Ascending aorta (tissue), 2 donors: ENCODE measurements at regions not wholly inside any gene's neighbourhood (a gene's known extent, or its start where the extent isn't known, plus 50 kb on each side); places are given as distances from the start of the nearest gene placed in this dataset.

ENCODE experiments used
- DNase-seq, 2 donors: peaks; one replicate each; pipeline ENCODE4 v3.0.0-alpha.2; 2019; ENCODE audit warnings: low spot score in 2 of 2
- H3K27ac ChIP-seq, 2 donors: fragments of 200-600 bp; sonication (generic); one replicate each; pipeline ENCODE4 v1.5.1; 2016 to 2017; ENCODE audit warnings: mild to moderate bottlenecking in 1 of 2
- H3K27me3 ChIP-seq: fragments of 200-600 bp; sonication (generic); one replicate; pipeline ENCODE4 v1.5.1; 2017
- H3K36me3 ChIP-seq, 2 donors: fragments of 200-600 bp; sonication (generic); one replicate each; pipeline ENCODE4 v1.5.1; 2016
- H3K4me1 ChIP-seq, 2 donors: fragments of 200-600 bp; sonication (generic); one replicate each; pipeline ENCODE4 v1.5.1; 2016 to 2017; ENCODE audit warnings: mild to moderate bottlenecking in 1 of 2
- H3K4me3 ChIP-seq, 2 donors: fragments of 200-600 bp; sonication (generic); one replicate each; pipeline ENCODE4 v1.5.1; 2016 to 2017; ENCODE audit warnings: mild to moderate bottlenecking in 1 of 2
- H3K9me3 ChIP-seq, 2 donors: fragments of 200-600 bp; sonication (generic); one replicate each; pipeline ENCODE4 v1.5.1; 2016
- CTCF ChIP-seq, 3 experiments: fragments of 200-600 bp in 2 of 3; fragments of 450-650 bp in 1 of 3; sonication (generic) in 2 of 3; IDR thresholded peaks; one replicate each; pipeline ENCODE4 v1.5.1; 2016 to 2019; ENCODE audit warnings: antibody characterized with exemption in 3 of 3, mild to moderate bottlenecking in 1 of 3, moderate library complexity in 1 of 3
- intact Hi-C: fragments of 100-400 bp; cut with DNase I; formaldehyde crosslinking; loops from one replicate; pipeline ENCODE4 v1.15.1; 2023

GRCh38 chr10:30127120-30127541, 67.7 kb upstream of the JCAD start:
- no peak overlapping the region for H3K27ac ChIP-seq
- no peak for DNase-seq
- no peak for TF ChIP-seq CTCF (IDR thresholded peaks at IDR 0.05)

GRCh38 chr10:30125496-30125895, 66.1 kb upstream of the JCAD start:
- intact Hi-C loops = no loop called here
- no peak overlapping the region for H3K27ac ChIP-seq

More at GRCh38 chr10:30127120-30127541, 67.7 kb upstream of the JCAD start:
- intact Hi-C loops = no loop called here
- H3K27me3 ChIP-seq = no peaks in the 10 kb centered on the region
- no peaks in the 10 kb centered on the region for H3K9me3 ChIP-seq
- H3K4me1 ChIP-seq = no peaks in the 10 kb centered on the region
- H3K4me3 ChIP-seq = no peak overlapping the region
- no peaks in the 10 kb centered on the region for H3K36me3 ChIP-seq

DNA sequence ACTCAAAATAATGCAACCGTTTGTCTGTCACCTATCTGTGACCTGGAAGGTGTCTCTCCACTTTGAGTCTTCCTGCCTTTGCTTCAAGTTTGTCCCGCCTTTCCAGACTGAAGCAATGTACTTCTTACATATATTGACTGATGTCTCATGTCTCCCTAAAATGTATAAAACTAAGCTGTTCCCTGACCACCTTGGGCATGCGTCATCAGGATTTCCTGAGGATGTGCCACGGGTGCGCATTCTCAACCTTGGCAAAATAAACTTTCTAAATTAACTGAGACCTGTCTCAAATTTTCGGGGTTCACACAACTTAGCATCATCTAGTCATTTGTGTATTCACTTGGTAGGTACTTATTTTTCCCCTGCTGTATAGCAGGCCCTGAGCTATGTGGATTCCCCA, 65.3 kb upstream of the JCAD start:
- TF ChIP-seq CTCF (IDR thresholded peaks at IDR 0.05) = no peak
- H3K4me1 ChIP-seq = no peaks in the 10 kb centered on the region
- no peak overlapping the region for H3K27ac ChIP-seq
- intact Hi-C loops = no loop called here
- no peaks in the 10 kb centered on the region for H3K27me3 ChIP-seq
- no peak overlapping the region for H3K4me3 ChIP-seq
- no peak for DNase-seq
- H3K9me3 ChIP-seq = no peaks in the 10 kb centered on the region
- H3K36me3 ChIP-seq = no peaks in the 10 kb centered on the region

More at GRCh38 chr10:30125496-30125895, 66.1 kb upstream of the JCAD start:
- no peaks in the 10 kb centered on the region for H3K36me3 ChIP-seq
- H3K4me3 ChIP-seq = no peak overlapping the region
- no peaks in the 10 kb centered on the region for H3K4me1 ChIP-seq
- H3K27me3 ChIP-seq = no peaks in the 10 kb centered on the region
- no peak for TF ChIP-seq CTCF (IDR thresholded peaks at IDR 0.05)
- H3K9me3 ChIP-seq = no peaks in the 10 kb centered on the region
- DNase-seq = no peak

- Histone ChIP-seq H3K27ac (no peak overlapping the region), H3K4me3 (no peak overlapping the region), H3K9me3 (no peaks in the 10 kb centered on the region), H3K36me3 (no peaks in the 10 kb centered on the region), H3K4me1 (no peaks in the 10 kb centered on the region), H3K27me3 (no peaks in the 10 kb centered on the region)
- intact Hi-C loops = no loop called here
- no peak for DNase-seq
- no peak for TF ChIP-seq CTCF (IDR thresholded peaks at IDR 0.05)
Measured at GRCh38 chr10:30121401-30121800, 62.0 kb upstream of the JCAD start.

GRCh38 chr10:30118590-30118989, 59.2 kb upstream of the JCAD start:
- Histone ChIP-seq H3K36me3 (no peaks in the 10 kb centered on the region), H3K9me3 (no peaks in the 10 kb centered on the region), H3K27ac (no peak overlapping the region), H3K4me3 (no peak overlapping the region), H3K27me3 (no peaks in the 10 kb centered on the region), H3K4me1 (peaks cover 0 to 8% of the 10 kb centered on the region in 2 donors)
- TF ChIP-seq CTCF (IDR thresholded peaks at IDR 0.05) = no peak
- intact Hi-C loops = no loop called here
- no peak for DNase-seq
